Glomerular endothelial cell (primary cell): ENCODE measurements at regions not wholly inside any gene's neighbourhood (a gene's known extent, or its start where the extent isn't known, plus 50 kb on each side); places are given as distances from the start of the nearest gene placed in this dataset.
A peak's percentile ranks its signal among the peaks of the same experiment; 100 is the strongest.

Experiments used
- DNase-seq: peaks from one replicate; pipeline ENCODE4 v3.0.0-alpha.2; 2011; ENCODE audit warnings: low read depth, low spot score; ENCODE audit errors: extremely low read depth

- DNase-seq = no peak
Measured at GRCh38 chr4:24705016-24705753, 90.2 kb upstream of the SOD3 start.

GRCh38 chr4:24713604-24714003 is 81.8 kb upstream of the SOD3 start:
- DNase-seq = no peak

GRCh38 chr4:24719615-24720014 is 75.8 kb upstream of the SOD3 start:
- DNase-seq = no peak

GRCh38 chr4:24720436-24720835 is 74.9 kb upstream of the SOD3 start:
- DNase-seq = no peak

DNA sequence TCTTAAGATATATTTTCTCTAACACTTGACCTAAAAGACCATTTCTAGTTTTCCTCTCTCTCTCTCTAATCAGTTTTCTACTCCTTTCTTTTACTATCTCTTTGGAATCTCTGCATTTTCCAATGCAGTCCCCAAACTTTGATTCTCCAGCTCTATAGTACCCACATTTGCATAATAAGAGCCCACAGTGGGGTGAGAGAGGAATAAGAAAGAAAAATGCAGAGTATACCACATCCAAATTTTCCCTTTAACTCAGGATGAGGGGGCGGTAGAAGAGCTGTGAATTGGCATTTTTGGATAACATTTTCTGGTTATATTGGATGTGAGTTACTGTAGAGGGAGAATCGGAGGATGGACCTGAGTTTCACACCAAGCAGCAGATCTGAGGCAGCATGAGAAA is 74.4 kb upstream of the SOD3 start:
- DNase-seq = no peak

- DNase-seq = no peak
Measured at GRCh38 chr4:24722026-24722568, 73.3 kb upstream of the SOD3 start.

GRCh38 chr4:24727390-24728224 is 67.8 kb upstream of the SOD3 start:
- DNase-seq = no peak

DNA sequence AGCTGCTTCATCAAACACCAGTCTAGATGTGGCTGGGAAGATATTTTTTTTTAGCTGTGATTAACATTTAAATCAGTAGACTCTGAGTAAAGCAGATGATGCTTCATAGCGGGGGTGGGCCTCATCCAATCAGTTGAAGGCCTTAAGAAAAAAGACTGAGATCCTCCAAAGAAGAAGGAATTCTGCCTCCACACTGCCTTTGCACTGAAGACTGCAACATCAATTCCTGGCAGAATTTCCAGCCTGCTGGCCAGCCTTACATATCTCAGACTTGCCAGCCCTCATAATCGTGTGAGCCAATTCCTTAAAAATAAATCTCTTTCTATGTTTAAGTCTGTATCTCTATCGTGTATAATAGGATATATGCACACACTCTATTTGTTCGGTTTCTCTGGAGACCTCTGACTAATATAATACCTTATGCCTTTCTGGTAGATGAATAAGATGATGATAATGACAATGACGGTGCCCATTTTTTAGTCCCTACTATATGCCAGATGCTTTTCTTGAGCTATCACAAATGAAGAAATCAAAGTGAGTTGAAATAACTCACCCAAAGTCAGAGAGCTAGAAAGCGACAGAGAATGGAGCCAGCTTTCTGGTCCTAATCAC is 66.1 kb upstream of the SOD3 start:
- no peak for DNase-seq

GRCh38 chr4:24730256-24731001 is 64.9 kb upstream of the SOD3 start:
- no peak for DNase-seq

DNA sequence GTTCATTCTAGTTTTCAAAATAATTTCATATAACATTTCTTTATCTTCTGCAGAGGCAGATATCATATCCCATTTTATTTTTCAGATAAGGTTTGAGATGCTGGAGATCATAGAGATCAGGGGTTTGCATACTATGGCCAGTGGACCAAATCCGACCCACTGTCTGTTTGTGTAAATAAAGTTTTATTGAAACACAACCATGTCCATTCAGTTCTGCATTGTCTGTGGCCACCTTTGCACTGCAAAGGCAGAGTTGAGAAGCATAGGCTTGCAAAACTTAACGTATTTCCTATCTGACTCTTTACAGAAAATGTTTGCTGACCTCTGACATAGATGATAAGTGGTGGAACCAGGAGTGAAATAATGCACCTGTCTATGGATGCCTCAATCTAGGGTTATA is 63.9 kb upstream of the SOD3 start:
- DNase-seq = no peak

DNA sequence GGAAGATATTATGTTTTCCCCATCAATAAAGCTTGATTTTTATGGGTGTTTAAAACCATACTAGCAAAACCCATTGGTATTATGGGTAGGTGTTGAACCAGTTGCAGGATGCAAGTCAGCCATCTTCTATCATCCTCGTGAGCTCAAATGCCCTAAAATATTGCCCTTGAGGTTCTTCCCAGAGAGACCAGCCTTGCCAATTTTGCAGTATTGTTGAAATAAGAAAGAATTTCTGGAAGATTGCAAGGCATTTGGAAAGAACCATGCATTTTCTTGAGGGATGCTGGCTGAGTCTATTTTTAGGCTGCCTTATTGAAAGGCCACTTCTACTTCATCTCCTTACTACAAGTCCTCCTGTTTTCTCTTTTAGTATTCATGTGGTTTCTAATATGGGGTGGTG is 60.9 kb upstream of the SOD3 start:
- no peak for DNase-seq

GRCh38 chr4:24736066-24736465 is 59.3 kb upstream of the SOD3 start:
- peak; percentile 20 for DNase-seq

- no peak for DNase-seq
Measured at GRCh38 chr4:24741910-24742309, 53.5 kb upstream of the SOD3 start.

DNA sequence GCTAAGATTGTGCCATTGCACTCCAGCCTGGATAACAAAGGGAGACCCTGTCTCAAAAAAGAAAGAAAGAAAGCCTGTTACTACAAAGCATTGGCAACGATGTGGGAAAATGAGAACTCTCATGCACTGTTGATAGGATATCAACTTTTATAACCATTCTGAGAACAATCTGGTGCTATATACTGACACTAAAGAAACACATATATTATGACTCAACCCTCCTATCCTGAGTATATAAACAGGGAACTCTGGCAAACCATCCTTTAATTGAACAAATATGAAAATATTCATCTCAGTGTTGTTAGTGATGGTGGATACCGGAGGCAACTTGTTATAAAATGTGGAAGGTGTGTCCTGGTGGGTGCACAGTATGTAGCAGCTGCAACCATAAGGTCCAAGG is 53.0 kb upstream of the SOD3 start:
- DNase-seq = no peak

GRCh38 chr4:24742773-24743172 is 52.6 kb upstream of the SOD3 start:
- DNase-seq = no peak

DNA sequence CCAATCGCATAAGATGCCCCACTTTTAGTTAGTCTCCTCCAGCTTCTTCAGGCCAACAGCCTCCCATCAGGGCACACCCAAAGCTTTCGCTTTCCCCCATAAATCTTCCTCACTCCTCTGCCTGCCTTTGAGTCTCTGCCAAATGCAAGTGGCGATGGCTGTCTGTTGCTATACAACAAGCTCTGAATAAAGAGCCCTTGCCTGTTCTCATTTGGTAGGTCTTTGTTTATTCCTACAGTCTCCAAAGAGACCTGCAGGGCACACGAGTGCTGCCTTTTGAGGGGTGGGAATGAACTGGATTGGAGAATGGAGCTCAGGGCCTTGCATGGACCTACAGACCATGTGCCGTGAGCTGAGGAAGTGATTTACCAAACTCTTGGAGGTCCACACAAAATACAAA is 52.2 kb upstream of the SOD3 start:
- DNase-seq = no peak

DNA sequence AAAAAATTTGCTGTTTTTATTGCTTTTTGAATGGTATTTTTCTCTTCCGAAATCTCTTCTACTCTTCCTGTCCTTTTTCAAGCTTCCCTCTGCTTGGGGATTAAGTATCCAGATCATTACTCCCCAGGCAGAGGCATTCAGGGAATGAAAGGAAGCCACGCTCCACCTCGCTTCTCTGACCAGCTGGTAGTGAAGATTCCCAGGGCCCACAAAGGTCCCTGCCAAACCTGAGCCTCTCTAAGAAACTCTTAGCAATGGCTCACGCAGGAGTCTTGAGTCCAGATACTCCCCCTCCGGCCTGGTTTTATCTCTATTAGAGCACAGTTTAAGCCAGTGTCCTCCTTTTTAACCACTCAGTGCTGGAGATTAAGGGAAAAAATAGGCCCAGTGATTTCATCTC is 51.4 kb upstream of the SOD3 start:
- DNase-seq = no peak

GRCh38 chr4:24745172-24745895 is 50.0 kb upstream of the SOD3 start:
- DNase-seq = no peak
